Right lung (tissue), 2 donors: ENCODE measurements at regions not wholly inside any gene's neighbourhood (a gene's known extent, or its start where the extent isn't known, plus 50 kb on each side); places are given as distances from the start of the nearest gene placed in this dataset.
A peak's percentile ranks its signal among the peaks of the same experiment; 100 is the strongest.

ENCODE experiments used
- DNase-seq, 2 donors: peaks; one replicate each; pipeline ENCODE4 v3.0.0-alpha.2; 2013

DNA sequence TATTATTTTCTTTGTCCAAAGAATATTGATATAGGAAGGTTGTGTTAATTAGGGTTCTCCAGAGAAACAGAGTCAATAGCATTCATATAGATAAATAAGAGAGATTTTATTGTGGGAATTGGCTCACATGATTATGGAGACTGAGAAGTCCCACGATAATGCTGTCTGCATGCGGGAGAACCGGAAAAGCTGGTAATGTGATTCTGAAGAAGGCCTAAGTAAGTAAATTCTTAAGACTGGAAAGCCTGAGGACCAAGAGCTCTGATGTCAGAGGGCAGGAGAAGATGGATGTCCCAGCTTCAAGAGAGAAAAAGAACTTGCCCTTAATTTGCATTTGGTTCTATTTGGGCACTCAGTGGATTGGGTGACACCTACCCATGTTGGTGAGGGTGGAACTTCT is 307.4 kb upstream of the C9orf72 start:
- peak in 1 of 2 donors; percentile 27 for DNase-seq

DNA sequence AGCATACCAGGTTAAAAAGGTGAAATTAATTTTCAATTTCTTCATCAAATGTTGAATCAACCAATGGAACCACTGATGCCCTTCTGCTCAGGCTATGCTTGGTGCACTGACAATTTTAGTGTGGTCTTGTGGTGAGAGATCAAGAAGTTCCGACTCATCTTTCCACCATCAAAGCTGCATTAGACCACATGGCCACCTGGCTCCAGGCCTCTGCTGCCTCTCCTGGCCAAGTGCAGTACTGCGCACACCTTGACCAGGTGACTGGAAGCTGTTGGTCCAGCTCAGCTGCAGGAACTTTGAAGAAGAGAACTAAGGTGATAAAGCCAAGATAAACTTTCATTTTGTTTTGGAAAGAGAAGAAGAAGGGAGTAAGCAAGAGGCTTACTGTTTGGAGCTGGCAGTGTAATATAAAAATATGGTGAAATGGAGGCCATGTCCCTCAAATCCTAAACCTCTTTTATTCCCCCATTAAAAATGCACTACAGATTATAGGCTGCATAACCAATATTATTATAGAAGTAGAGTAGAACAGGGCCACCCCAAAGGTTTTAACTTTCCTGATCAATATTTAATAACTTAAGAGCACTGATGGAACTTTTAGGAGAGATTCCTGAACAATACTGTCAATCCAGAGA is 315.5 kb upstream of the C9orf72 start:
- DNase-seq = no peak

DNA sequence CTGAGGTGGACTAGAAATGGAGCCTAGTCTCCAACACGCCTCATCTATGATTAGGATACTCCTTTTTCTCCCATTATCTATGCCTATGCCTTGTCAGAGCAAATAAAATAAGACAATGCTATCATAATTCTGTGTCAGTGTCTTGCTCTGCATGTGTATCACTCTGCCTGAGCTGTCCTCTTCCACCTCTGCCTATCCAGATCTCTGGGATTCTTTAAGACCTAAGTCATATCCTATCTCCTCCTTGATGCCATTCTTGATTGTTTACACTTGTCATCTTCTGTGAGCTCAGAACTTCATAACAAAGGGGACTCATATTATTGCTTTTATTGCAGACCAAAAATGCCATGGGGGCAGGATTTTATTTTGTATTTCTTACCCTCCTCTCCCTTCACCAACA is 351.2 kb upstream of the C9orf72 start:
- no peak for DNase-seq

DNA sequence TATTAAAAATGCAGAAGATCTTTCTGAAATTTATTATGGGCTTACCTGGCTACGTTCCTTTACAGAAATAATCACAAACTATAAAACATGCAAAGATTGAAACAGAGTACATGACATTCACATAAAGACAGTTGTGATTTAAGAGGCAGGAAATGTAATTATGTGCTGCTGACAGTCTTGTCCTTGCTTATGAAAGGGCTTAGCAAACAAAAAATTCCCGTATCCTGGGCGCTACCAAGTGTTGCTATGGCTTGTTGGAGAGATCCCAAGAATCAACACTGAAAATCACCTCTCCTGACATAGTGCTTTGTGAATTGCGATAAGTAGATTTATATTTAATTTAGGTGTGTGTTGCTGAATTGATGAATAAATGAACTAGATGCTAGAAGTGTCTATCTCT is 352.5 kb upstream of the C9orf72 start:
- no peak for DNase-seq

DNA sequence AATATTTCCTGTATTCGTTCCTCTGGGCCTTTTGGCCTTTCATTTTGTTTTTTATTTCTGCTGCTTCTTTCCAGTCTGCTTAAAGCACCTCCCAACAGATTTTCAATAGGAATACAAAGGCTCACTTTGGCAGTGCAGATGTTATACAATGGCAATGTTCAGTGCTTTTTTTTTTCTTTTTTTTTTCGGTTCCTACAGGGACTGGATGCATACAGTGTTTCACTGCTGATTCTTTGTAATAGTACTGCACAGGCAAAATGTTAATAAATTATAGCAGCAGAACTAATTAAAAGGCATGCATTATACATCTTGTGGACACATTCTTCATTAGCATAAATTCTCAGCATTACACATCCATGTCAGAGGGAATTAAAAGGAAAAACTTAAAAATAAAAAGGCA is 356.6 kb upstream of the C9orf72 start:
- no peak for DNase-seq

DNA sequence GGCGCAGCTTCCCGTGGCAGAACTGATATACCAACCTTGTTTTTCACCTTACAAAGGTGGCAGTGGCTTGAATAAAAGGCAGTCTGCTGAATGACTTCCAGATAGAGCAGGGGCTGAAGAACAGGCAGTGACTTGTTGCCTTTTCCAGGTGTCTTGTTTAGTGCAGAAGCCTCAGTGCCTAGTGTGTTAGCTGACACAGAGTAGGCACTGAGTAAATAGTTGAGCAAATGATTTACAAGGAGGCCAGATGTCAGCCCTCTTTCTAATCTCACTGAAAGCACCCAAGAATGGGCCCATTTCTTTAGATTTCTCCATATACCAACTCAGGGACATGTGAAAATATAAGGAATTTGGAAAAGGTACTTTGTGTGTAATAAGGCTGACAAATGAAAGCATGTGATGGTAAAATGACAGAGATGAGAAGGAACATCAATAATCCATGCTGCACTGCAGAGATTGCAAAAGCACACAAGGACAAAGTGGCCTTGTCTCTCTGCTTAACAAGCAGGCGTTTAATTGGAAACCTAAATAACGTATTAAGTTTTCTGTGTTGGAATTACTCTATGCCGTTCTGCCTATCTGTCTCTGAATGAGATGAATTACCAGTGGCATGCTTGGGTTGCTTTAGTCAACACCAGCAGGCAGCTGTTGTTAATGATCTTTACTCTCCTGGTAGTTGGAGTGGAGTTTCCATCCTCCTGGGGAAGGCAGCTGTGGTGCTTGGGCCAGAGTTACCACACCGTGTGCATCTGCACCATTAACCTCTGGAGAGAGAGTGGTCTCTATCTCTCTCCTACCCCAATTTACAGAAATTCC is 360.1 kb upstream of the C9orf72 start:
- DNase-seq = no peak

DNA sequence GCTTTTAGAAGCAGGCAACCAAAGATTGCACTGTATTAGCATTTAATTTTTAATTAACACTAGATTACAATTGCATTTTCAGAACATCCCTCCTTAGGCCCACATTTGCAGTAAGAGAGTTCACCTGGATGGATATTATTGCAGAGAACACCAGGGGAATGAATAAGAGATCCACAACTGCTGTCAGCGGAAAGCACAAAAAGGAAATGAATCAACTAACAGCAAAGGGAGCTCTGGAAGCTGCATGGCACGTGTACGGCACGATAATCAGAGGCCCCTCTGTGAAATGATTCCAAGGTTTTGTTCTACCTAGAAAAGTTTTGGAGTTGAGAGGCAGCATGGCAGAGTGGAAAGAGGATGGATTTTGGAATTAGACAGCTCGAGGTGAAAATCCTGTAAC is 361.2 kb upstream of the C9orf72 start:
- no peak for DNase-seq

DNA sequence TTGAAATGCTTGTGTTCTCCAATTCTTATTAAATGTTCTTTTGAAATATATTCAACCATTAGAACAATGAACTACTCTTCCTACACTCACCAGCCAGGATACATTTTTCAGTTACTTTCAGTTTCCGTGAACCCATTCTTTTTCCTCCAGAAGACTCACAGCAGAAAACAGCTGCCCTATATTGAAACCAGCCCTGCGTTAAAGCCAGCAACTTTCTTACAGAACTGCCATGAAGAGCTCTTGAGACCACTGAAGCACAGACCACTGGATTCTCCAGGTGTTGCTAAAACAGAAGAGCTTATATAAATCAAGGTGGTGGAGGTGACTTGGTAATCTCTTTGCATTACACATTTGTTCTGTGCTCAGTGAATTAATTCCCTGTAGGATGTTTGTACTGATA is 365.9 kb upstream of the C9orf72 start:
- no peak for DNase-seq

DNA sequence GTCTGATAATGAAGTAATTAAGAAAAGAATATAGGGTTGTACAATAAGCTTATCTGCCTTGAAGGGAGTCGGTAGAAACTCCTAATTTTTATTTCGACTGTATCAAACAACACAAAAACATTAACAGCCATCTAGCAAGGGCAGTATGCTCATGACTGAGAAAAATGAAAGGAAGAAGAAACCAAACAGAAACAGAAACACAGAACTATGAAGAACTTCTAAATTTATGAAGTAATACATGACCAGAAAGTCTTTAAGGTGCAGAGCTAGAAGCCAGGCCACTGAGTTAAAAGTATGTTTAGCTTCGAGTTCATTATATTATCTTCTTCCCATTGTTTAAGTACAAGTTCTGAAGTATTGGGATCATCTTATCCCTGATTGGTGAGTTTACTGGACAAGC is 367.3 kb upstream of the C9orf72 start:
- no peak for DNase-seq

DNA sequence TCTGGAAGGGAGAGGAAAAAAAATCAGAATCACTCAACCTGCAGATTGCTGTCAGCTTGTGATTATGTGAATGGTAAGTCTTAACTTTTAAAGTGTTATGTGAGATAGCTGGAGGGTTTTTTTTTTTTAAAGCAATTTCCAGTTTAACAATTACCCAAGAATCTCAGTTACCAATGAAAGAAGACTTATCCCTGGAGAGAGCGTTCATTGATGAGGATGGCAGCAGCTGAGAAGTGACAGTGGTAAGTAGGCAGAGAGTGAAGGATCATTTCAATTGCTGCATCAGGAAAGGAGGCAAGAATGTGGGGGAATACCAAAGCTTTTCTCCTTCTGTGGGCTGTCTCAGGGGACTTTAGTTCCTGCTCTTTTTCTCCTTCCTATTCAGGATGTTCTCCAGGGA is 370.2 kb upstream of the C9orf72 start:
- no peak for DNase-seq

DNA sequence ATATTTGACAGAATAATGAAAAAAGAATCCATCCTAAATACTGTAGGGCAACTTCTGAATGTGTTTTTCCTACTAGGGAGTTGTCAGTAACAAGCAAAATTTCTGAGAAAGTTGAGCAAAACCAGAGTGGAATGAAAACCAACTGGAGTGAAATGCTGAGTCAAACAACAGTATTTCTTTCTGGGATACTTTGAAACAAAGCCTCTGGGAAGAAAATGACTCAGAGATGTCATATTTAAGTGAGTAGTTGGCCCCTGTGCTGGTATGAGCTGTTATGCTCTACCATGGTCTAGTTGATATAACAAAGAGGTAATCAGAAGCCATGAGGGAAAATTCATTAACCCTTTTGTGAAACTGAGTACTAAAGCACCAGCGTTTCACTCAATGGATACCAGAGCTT is 372.1 kb upstream of the C9orf72 start:
- DNase-seq = no peak

DNA sequence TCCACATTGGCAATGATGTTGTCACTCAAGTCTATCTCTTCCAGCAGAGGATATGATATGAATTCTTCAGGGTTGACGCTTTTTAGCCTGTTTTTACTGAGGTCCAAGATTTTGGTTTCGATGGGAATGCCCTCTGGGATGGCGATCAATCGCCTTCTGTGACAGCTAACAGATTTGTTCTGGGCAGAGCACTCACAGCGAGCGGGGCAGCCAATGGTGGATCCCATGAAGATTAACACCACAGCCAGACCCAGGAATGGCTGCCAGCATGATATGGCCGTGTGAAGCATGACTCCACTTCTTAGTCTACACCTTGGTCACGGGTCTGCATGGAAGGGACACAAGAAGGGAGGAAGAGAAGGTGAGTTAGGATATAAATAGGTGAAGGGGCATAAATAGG is 377.1 kb upstream of the C9orf72 start:
- no peak for DNase-seq

DNA sequence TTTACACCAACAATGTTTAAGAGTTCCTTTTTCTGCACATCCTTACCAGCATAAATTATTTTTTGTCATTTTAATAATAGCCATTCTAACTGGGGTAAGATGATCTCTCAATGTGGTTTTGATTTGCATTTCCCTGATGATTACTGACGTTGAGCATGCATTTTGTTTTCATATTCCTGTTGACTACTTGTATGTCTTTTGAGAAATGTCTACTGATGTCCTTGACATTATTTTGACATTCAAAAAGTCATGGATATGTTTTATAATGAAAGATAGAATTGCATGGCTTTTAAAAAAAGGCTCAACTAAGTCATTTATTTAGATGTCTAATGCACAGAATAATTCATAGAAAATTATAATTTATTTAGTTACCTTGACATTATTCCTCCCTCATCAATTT is 381.6 kb upstream of the C9orf72 start:
- DNase-seq = no peak

DNA sequence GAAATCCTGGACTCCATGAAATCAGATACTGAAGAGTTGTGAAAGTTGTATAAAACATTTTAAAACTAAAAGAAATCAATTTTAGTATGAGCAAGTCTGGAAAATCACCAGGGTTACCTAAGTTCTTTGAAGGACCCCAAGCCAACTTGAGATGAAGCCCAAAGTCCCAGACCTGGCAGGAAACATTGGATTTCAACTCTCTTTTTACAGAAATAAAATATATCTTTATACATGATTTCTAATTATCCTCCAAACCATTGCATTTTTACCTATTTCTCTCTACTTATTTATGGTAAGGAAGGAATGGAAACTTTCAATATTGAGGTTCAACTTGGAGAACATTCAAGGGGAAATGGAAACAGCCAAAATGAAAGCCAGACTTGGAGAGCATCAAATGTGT is 390.6 kb upstream of the C9orf72 start:
- no peak for DNase-seq

DNA sequence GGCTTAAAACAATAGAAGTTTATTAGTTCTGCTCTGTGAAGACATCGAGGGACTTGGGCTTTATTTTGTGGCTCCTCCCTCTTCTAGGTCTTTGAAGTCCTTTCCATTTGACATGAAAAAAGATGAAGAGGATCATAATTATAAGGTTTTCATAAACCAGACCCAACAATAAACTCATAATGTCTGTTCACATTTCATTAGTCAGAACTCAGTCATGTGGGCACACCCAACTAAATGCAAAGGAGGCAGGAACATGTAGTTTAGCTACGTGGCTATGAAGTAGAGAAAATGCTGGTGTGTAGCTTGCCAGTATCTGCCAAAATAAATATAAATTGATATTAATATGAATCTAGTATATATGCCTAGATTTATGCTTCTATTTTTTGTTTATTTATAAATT is 393.9 kb upstream of the C9orf72 start:
- DNase-seq = no peak

DNA sequence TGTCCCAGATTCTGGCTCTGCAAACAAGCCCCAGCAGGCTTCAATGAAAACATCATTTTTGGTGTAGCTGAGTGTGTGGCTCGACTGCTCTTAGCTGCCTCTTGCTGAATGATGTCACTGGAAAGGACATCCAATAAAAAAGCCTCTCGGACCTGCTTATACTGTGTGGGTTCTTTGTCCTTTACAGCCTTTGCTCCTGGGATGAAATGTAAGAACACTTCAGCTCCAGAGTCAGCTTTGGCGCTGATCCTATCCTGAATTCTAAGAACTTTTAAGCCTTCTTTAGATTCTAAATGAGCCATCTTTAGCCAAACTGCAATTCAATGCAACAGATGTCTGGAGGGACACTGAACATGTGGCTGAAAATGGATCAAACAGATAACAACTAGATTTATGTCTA is 404.6 kb upstream of the C9orf72 start:
- no peak for DNase-seq

DNA sequence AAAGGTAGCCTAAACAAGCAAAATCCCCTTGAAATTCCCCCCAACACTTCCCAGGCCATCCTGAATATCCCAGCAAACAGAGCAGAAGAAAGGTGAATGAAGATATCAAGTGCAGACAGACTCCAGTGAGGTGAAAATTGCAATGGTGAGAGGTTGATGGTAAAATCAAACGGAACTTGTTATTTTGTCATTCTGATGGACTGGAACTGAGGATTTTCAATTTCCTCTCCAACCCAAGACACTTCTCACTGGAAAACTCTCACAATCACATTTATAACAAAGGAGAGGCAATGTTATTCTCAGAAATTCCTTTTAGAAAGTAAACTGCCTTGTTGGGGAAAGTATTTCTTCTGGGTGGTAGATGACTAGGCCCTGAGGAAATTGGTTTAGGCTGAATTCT is 412.4 kb upstream of the C9orf72 start:
- DNase-seq = no peak

DNA sequence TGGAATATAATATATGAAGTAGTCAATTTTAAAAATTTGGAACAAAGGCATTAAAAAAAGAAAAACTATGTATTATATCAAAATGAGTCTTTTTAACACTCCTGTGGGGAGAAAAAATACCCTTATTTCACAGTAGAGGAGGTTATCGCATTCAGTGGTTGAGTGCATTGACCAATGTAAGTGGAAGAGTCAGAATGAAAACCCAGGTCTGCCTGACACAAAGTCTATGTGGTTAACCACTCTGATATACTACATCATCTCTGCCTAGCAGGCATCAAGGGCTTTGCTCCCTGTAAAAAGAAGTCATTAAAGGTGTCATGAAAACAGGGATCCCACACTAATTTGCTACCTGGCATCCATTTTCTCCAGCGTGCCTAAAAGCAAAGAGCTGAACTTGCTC is 417.2 kb upstream of the C9orf72 start:
- no peak for DNase-seq

DNA sequence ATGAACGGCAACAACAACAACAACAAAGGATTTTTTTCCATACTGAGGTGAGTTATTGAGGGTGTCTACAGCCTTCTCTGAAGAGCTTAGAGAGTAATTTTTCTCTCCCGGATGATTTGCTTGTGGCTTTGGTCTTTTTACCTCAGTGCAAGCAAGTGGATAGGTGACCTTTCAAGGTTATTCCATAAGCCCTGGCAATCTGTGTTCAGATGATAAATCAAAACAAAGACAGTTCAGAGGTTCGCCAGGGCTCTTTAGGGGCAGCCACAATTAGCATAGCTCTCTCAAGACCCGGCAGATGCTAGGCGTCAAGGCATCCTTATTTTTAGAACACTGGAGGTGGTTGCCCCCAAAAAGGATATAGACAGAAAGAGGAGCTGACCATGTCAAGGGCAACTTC is 417.9 kb upstream of the C9orf72 start:
- no peak for DNase-seq

DNA sequence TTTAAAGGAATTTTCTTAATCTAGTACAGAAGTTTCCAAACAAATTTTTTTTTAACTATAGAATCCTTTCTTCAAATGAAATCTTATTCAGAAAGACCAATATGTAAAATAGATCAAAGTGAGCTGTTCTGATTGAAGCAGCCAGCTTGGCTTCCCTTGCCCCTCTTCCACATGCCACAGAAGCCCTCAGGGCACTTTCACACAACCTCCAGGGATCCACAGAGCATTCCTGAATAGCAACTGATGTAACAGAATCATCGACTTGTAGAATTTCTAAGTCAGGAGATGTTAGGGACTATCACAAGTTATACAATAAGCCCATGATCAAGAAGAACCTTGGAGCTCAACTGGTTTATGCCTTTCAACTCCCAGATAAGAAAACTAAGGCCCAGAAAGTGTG is 427.8 kb upstream of the C9orf72 start:
- DNase-seq = no peak

DNA sequence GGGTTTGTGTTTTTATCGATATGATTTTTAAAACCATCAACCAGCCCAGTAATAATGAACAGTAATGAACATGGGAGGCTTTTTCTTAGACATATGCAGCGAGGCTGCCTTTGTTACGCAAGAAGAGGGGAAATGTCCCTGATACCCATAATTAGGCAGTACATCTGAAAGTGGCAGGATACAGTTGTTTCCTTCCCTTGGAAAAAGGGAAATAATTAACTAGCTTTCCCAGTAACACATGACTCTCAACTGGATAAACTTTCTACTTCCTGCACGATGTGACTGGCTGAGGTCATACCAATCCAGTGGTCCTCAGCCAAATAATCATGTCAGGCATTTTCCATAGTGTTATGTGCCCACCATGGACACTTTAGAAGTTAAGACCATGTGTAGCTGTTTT is 431.6 kb upstream of the C9orf72 start:
- DNase-seq = peak in 1 of 2 donors; percentile 17

DNA sequence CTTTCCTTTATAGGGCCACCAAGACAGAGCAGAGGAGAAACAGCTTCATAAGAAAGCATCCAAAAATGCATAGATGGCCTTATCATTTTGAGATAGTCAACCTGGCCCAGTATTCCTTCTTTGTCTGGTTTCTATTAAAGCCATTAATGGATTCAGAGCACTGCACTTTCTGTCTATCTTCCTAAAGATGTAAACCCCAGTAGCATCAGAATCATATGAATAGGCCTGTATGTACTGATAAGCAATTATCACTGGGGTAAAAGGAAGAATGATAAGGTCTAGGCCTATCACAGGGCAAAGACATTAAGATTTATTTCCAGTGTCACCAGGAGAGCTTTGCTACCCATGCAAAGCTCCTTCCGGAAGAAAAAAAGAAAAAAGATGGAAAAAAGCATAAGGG is 432.5 kb upstream of the C9orf72 start:
- DNase-seq = no peak

DNA sequence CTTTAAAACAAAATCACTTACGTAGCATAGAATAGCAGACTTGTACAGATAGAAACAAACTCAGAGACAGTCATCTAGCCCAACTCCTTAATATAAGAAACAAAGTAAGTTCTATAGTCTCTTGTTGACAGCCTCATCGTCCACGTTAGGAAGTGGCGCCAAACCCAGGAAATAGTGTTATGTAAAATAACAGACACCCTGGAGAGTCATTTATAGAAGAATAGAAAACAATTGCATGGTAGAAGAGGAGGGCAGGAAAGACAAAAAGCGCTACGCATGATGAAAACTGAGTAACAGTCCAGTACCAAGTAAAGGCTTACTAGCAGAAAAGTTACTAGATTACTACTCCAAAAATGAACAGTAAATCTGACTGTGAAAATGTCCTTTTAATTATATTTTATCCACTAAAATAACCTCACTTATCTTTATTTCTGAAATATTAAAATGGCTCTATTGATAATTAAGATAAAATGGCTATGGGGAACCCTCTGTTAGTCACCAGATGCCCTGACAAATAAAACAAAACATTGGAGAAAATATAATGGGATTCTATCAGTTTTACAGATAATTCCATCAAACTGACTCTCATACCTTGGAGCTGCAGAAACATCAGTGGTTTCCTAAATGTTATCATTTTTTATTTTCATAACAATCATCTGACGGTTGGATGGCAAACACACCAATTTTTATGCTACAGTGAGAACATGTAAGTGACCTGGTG is 434.0 kb upstream of the C9orf72 start:
- no peak for DNase-seq
